Ascending aorta (tissue), 2 donors: ENCODE measurements at regions not wholly inside any gene's neighbourhood (a gene's known extent, or its start where the extent isn't known, plus 50 kb on each side); places are given as distances from the start of the nearest gene placed in this dataset.

ENCODE experiments used
- DNase-seq, 2 donors: peaks; one replicate each; pipeline ENCODE4 v3.0.0-alpha.2; 2019; ENCODE audit warnings: low spot score in 2 of 2
- H3K27ac ChIP-seq, 2 donors: fragments of 200-600 bp; sonication (generic); one replicate each; pipeline ENCODE4 v1.5.1; 2016 to 2017; ENCODE audit warnings: mild to moderate bottlenecking in 1 of 2
- H3K27me3 ChIP-seq: fragments of 200-600 bp; sonication (generic); one replicate; pipeline ENCODE4 v1.5.1; 2017
- H3K36me3 ChIP-seq, 2 donors: fragments of 200-600 bp; sonication (generic); one replicate each; pipeline ENCODE4 v1.5.1; 2016
- H3K4me1 ChIP-seq, 2 donors: fragments of 200-600 bp; sonication (generic); one replicate each; pipeline ENCODE4 v1.5.1; 2016 to 2017; ENCODE audit warnings: mild to moderate bottlenecking in 1 of 2
- H3K4me3 ChIP-seq, 2 donors: fragments of 200-600 bp; sonication (generic); one replicate each; pipeline ENCODE4 v1.5.1; 2016 to 2017; ENCODE audit warnings: mild to moderate bottlenecking in 1 of 2
- H3K9me3 ChIP-seq, 2 donors: fragments of 200-600 bp; sonication (generic); one replicate each; pipeline ENCODE4 v1.5.1; 2016
- intact Hi-C: fragments of 100-400 bp; cut with DNase I; formaldehyde crosslinking; loops from one replicate; pipeline ENCODE4 v1.15.1; 2023
- TF ChIP-seq, protein P1 (sequence below), 3 experiments: fragments of 200-600 bp in 2 of 3; fragments of 450-650 bp in 1 of 3; sonication (generic) in 2 of 3; IDR thresholded peaks; one replicate each; pipeline ENCODE4 v1.5.1; 2016 to 2019; ENCODE audit warnings: antibody characterized with exemption in 3 of 3, mild to moderate bottlenecking in 1 of 3, moderate library complexity in 1 of 3

DNA sequence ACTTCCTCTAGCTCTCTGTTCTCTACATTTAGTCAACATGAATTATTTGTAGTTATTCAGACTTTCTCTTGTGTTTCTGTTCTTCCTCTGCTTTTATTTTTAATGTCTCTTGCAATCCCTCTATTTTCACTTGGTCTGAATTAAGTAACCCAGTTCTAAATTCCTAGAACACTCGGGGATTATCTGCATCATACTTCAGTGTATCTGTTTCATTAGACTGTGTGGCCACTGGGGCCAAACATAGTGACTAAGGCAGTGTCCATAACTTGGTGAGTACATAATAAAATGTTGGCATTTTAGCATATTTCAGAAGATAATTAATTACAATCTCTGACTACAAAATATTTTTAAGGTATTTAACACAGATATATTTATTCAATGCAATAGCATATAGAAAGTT lies 1087.2 kb upstream of the B3GALT2 start:
- DNase-seq = no peak
- Histone ChIP-seq H3K27ac (no peak overlapping the region), H3K4me3 (no peak overlapping the region), H3K4me1 (no peaks in the 10 kb centered on the region), H3K27me3 (no peaks in the 10 kb centered on the region), H3K36me3 (no peaks in the 10 kb centered on the region), H3K9me3 (no peaks in the 10 kb centered on the region)
- TF ChIP-seq, protein P1, sequence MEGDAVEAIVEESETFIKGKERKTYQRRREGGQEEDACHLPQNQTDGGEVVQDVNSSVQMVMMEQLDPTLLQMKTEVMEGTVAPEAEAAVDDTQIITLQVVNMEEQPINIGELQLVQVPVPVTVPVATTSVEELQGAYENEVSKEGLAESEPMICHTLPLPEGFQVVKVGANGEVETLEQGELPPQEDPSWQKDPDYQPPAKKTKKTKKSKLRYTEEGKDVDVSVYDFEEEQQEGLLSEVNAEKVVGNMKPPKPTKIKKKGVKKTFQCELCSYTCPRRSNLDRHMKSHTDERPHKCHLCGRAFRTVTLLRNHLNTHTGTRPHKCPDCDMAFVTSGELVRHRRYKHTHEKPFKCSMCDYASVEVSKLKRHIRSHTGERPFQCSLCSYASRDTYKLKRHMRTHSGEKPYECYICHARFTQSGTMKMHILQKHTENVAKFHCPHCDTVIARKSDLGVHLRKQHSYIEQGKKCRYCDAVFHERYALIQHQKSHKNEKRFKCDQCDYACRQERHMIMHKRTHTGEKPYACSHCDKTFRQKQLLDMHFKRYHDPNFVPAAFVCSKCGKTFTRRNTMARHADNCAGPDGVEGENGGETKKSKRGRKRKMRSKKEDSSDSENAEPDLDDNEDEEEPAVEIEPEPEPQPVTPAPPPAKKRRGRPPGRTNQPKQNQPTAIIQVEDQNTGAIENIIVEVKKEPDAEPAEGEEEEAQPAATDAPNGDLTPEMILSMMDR (IDR thresholded peaks at IDR 0.05) = no peak
- intact Hi-C loops = no loop called here

DNA sequence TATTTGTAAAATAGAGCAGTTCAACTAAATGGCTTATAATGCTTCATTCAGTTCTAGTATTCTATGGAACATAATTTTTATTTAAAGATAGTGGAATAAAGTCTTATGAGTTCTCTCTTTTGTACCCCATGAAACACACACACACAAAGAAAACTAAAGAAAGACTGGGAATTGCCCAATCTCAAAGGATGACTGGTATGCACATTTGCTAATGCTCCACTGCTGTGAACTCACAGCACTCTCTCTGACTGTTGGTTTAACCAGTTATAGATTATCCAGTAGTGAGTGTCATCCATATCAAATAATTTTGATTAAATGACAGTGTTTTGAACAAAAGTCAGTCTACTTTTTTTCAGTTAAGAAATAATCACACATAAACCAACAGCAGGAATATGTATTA lies 1082.4 kb upstream of the B3GALT2 start:
- intact Hi-C loops = no loop called here
- Histone ChIP-seq H3K4me3 (no peak overlapping the region), H3K4me1 (no peaks in the 10 kb centered on the region), H3K36me3 (no peaks in the 10 kb centered on the region), H3K9me3 (no peaks in the 10 kb centered on the region), H3K27me3 (no peaks in the 10 kb centered on the region), H3K27ac (no peak overlapping the region)
- TF ChIP-seq, protein P1 (IDR thresholded peaks at IDR 0.05) = no peak
- DNase-seq = no peak

DNA sequence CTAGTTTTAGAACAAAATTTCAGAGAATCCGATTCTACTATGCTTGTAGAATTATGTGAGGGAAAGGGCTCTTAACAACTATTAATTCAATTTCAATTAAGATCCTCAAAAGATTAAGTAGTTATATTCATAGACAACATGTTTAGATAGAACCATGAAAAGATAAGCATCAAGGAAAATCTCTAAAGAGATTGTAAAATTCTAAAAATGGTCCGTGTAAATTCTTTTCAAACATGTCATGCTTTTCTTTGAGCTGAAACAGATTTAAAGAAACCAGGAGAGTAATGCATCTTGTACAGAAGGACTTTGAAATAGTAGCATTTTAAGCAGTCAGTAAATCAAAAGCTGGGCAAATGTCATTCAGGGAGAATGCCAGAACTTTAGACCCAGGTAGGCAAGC lies 1080.6 kb upstream of the B3GALT2 start:
- no peak overlapping the region for H3K27ac ChIP-seq
- no peak for DNase-seq
- intact Hi-C loops = no loop called here

DNA sequence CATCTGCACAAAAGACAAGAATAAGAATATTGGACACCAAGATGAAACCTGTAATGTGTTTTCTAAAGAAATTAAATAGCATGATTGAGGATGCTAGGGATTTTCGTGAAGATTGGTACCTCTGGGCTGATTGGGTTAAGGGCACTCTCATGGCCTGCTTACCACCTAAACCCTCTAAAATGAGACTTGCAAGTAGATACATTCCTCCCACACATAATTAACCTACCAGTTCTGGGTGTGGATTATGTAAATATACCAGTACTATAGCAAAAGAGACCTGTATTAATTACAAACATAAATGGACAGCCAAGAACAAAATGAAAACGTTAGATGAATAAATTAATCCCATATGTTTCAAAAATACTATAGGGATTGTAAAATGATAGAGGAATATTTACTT lies 1069.6 kb upstream of the B3GALT2 start:
- intact Hi-C loops = no loop called here
- Histone ChIP-seq H3K27me3 (no peaks in the 10 kb centered on the region), H3K4me1 (no peaks in the 10 kb centered on the region), H3K4me3 (no peak overlapping the region), H3K36me3 (no peaks in the 10 kb centered on the region), H3K9me3 (no peaks in the 10 kb centered on the region), H3K27ac (no peak overlapping the region)
- TF ChIP-seq, protein P1 (IDR thresholded peaks at IDR 0.05) = no peak
- DNase-seq = no peak

More for the DNA sequence above, 1080.6 kb upstream of the B3GALT2 start:
- TF ChIP-seq, protein P1 (IDR thresholded peaks at IDR 0.05) = no peak
- Histone ChIP-seq H3K27me3 (no peaks in the 10 kb centered on the region), H3K36me3 (no peaks in the 10 kb centered on the region), H3K4me3 (no peak overlapping the region), H3K9me3 (no peaks in the 10 kb centered on the region), H3K4me1 (no peaks in the 10 kb centered on the region)

DNA sequence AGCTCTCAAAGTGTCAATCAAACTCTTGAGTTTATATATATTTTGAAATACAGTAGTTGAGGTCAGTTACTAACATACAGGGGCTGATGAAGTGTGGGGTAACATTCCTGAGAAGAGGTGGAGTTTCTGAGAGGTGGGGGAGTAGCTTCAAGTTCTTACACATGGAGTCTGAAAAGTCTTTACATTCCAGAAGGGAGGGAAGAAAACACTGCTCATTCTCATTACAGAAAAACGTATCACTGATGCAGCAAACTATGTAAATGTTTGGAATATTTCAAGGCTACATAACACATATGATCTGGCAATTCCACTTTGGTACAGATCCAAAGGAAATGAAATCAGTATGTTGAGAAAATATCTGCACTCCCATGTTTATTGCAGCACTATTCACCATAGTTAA lies 1065.8 kb upstream of the B3GALT2 start:
- Histone ChIP-seq H3K27me3 (no peaks in the 10 kb centered on the region), H3K36me3 (no peaks in the 10 kb centered on the region), H3K4me3 (no peak overlapping the region), H3K27ac (no peak overlapping the region), H3K4me1 (no peaks in the 10 kb centered on the region), H3K9me3 (no peaks in the 10 kb centered on the region)
- intact Hi-C loops = no loop called here
- TF ChIP-seq, protein P1 (IDR thresholded peaks at IDR 0.05) = no peak
- no peak for DNase-seq

DNA sequence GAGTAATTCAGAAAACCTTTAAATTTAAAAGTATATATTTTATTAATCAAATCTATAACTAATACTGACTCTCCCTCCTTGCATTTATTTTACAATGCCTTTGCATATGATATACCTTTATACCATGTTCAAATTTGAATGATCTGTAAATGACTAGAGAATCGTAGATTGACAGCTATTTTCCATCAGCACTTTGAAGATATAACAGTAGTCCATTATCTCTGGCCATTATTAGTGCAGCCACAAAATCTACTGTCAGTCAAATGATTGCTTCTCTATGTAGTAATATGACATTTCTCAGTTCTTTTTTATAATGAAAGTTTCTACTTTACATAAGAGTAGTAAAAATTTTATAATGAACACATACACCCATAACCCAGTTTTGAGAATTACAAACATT lies 1054.8 kb upstream of the B3GALT2 start:
- Histone ChIP-seq H3K36me3 (no peaks in the 10 kb centered on the region), H3K4me3 (no peak overlapping the region)

More for the DNA sequence above, 1054.8 kb upstream of the B3GALT2 start:
- no peak overlapping the region for H3K27ac ChIP-seq
- TF ChIP-seq, protein P1 (IDR thresholded peaks at IDR 0.05) = no peak
- DNase-seq = no peak
- H3K4me1 ChIP-seq = no peaks in the 10 kb centered on the region
- intact Hi-C loops = no loop called here
- H3K9me3 ChIP-seq = no peaks in the 10 kb centered on the region
- no peaks in the 10 kb centered on the region for H3K27me3 ChIP-seq
